GM18909 (cell line): ENCODE measurements at regions not wholly inside any gene's neighbourhood (a gene's known extent, or its start where the extent isn't known, plus 50 kb on each side); places are given as distances from the start of the nearest gene placed in this dataset.

ENCODE experiments used
- ATAC-seq: cut with Tn5 transposase; IDR thresholded peaks from one replicate; pipeline ENCODE4 v1.9.1; 2021; ENCODE audit warnings: mild to moderate bottlenecking; ENCODE audit not compliant: unreplicated experiment, poor library complexity

DNA sequence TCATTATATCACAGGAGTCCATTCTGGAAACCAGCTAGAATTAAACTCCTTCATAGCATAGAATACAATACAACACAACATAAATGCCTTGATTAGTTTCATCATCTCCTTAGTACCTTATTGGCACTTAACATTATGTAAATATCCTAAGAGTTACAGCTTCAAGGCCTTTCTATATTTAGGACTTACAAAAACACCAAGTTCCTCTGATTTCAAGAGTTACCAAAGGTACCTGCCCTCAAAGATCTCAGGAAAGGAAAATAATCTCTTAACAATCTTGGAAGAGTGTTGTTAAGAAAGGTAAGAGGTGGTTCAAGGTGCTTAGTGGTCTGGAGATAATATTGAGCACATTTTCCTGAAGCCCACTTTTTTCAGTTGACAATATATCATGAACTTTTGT is 477.7 kb downstream of the IGSF11 start:
- ATAC-seq = no peak

DNA sequence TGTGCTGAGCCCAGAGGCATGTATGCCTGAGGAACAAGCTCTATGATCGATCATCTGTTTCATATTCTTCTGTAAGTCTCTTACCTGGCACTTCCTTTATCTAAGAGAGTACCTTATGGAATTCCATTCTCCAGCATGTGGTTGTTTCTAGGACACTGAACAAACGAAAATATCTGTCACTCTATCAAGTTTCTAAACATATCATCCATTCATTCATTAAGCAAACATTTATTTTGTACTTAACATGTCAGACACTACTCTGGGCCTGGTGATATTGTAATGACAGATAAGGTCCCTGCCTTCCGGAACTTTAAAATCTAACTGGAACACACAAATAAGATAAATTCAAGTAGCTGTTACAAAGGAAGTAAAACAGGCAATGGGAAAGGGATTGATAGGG is 477.1 kb downstream of the IGSF11 start:
- ATAC-seq = no peak

DNA sequence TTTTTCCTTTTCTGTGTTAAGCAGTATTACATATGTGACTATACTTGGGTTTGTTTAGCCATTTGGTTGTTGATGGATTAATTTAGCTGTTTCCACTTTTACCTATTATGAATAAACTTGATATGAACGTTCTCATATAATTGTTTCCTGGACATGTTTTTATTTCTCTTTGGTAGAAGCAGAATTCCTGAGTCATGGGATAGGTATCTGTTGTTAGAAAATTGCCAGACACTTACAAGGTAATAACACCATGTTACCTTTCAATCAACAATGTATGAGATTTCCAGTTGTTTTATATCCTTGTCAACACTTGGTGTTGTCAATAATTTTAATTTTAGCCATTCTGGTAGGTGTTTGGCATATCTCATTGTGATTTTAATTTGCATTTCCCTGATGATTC is 475.4 kb downstream of the IGSF11 start:
- no peak for ATAC-seq

DNA sequence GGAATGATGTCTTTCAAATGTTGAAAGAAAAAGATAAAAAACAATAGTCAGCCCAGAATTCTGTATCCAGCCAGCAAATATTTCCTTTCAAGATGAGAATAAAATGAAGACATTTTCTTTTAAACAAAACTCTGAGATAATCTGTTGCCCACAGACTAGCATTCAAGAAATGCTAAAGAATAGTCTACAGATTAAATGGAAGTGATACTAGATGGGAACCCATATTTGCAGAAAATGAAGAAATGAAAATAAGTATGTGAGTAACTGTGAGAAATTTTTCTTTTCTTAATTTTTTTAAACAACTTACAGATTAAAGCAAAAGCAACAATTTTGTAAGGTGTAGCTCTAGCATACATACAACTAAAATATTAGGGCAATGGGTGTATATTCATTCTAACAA is 469.8 kb downstream of the IGSF11 start:
- ATAC-seq = no peak

DNA sequence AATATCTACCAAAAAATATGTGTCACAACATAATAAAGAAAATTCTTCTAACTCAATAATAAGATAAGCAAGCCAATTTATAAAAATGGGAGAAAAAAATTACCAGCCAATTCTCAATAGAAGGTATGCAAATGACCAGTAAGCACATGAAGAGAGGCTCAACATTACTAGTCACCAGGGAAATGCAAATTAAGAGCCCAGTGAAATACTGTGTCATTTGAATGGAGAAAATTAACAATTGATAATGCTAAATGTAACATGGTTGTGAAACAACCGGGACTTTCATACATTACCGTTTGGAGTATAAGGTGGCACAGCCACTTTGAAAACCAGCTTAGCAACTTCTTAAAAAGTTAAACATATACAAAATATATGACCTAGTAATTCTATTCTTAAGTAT is 460.7 kb downstream of the IGSF11 start:
- no peak for ATAC-seq

DNA sequence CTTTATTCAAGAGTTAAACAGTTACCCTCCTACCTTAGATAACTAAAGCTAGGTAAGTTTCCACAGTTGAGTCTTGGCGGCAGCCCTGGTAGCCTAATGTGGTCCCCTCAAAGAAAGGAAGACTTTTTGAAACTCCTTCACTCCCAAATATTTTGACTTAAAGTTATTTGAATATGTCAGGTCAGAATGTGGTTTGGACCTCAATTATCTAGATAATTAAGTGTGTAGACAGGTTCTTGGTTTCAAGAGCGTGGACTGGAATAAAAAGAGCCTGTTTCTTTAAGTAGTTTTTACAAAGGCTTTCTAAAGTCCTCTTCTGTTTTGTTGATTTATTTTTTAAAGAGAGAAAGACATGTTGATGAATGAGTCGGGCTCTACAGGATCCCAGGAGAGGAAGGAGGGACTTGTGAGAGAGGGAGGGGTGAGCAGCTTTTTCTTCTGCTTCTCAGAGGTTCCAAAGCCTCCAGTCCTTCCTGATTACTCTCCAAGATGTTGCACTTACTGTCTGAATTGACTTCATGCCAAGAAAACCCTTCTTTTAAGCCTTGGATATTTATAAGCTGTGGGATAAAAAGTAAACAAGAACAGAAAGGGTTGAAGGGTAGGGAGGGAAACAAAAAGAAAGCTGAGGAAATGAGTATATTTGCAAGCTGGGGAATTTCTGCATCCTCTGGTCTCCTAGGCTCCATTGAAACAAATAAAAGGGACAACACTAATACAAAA is 457.4 kb downstream of the IGSF11 start:
- no peak for ATAC-seq

DNA sequence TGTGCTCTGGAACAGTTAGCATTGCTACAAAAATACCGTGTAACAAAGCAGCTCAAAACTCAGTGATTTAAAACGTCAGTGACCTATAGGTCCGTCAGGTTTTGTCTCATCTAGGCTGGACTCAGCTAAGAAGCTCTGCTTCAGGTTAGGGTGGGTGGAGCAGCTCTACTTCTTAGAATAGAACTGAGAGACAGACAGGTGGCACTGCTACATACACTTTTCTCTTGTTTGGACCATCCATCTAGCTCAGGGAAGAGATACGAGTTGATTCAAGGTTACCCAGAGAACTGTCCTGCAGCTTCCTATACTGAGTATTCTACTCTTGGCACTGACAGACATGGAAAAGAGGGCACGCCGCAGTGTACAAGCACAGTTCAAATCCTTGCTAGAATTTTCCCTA is 456.1 kb downstream of the IGSF11 start:
- ATAC-seq = no peak

DNA sequence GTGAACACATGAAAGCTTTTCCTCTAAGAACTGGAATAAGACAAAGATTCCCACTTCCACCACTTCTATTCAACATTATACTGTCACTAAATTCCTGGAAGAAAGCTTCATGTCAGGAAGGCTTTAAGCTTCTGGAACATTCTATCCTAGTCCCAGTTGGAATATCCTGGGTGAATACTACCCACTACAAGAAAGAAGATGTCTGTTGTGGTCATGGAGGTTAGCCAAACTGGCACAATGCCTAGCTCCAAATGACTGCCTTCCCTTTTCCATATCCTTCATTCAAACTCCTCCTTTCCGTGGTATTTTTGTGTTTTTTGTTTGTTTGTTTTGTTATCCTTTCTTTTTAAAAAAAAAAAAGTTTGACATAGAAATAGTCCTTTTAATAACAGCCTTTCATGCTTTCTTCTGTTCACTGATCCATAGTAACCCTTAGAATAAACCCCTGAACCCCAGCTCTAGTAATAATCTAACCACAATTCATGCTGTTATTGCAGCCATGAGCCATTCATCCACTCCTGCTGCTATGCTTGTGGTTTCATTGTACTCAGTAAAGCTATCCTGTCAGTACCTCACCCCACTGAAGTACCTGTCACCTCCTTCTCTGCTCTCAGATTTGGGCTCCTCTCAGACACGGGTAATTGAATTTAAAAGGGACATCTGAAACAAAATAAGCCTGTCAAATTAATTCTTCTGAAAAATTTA is 447.5 kb downstream of the IGSF11 start:
- ATAC-seq = no peak

DNA sequence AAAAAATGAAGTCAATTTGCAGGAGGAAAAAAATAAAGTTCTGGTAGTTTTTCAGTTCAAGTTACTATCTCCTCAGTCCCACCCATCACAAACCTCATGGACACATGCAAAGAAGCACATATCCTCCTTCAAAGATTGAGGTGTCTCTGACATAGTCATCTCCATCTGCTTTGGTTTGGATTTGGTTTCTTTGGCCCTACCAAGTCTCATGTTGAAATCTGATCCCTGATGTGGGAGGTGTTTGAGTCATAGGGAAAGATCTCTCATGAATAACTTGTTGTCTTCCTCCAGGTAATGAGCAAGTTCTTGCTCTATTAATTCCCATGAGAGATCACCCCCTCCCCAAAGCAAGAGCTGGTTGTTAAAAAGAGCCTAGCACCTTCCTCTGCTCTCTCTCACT is 446.8 kb downstream of the IGSF11 start:
- no peak for ATAC-seq

DNA sequence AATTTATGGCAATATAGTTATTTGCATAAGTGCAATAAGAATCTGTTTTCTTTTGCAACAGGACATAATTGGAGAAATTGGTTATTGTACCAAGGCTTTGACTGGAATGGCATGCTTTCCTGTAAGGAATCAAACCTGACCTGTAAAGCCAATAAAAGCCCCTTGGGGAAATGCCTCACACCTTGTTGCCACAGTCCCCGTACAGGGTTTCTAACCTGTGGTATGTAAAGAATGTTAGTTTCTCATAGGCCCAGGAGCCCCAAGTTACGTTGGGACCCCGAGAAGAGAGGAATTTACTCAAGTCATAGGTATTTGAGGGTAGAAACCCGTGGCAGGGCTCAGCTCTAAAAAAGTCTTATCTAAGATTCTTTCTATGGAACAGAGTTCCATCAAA is 441.4 kb downstream of the IGSF11 start:
- ATAC-seq = no peak

DNA sequence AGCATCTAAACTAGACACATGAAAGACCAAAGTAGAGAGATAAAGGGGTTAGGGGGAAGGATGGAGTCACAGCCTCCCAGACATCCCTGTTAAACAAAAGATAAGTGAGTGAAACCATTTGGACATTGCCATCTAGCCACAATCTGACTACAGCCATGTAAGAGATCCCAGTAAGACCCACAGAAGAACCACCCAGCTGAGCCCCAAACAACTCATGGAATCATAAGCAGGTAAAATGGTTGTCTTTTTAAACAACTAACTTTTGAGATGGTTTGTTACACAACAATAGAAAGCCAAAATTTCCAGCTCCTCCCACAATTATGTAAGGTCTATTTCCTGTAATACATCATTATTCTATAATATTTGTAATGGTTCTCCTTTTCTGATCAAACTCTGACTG is 437.5 kb downstream of the IGSF11 start:
- no peak for ATAC-seq

DNA sequence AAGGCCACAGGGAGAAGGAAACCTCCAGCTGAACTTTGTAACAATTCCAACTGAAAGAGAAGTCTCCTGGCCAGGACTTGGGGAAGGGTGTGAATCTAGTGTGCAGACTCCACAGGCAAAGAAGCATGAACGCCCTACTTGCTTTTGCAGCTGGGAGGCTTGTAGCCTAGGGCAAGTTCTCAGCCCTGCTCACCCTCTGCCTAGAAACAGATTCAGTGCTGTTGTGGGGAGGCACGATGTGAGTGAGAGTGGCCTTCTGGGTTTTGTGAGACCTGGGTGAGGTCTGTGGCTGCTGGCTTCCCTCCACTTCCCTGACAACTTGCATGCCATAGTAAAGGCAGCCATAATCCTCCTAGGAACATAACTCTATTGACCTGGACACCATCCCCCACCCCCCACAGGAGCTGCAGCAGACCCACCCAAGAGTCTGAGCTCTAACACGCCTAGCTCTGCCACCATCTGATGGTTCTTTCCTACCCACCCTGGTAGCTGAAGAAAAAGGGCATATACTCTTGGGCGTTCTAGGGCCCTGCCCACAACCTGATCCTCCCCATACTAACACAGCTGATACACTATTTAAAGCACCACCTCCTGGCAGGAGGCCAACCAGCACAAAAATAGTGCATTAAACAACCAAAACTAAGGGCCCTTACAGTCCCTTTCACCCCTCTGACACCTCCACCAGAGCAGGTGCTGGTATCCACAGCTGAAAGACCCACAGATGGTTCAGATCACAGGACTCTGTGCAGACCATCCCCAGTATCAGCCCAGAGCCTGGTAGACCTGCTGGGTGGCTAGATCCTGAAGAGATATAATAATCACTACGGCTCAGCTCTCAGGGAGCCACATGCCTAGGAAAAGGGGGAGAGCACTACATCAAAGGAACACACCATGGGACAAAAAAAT is 426.5 kb downstream of the IGSF11 start:
- no peak for ATAC-seq

DNA sequence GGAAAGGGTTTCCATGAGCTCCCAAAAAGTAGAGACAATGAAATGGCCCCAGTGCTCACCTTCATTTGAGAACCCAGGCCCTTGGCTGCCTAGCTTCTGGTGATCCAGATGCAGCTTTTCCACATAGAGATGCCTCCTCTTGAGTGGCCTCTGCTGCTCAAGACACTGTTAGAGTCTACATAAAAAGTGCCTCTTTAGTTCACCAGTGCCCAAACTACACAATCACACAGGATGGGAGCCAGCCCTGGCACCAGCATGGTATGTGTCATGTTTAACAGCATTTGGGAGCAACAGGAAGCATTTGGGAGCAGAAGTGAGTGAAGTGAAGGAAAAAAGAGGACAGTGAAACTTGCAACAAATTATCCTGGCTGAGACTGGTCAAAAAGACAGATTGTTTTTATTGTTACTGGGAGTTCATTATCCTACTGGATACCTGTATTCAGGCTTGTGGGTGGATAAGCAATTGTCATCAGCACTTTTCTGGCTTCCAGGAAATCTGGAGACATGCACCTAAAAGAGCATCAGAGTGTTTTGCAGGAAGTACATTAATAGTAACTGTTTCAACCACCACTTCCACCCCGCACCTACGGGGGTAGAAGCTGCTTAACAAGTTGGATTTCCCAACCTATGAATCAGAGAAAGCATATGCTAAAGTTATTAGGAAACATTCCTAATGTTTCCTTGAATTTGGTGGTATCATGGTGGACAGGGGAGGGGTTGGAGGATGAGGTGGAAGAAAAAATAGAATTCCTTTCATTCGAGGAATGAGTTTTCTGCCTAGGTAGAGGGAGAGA is 416.2 kb downstream of the IGSF11 start:
- no peak for ATAC-seq

DNA sequence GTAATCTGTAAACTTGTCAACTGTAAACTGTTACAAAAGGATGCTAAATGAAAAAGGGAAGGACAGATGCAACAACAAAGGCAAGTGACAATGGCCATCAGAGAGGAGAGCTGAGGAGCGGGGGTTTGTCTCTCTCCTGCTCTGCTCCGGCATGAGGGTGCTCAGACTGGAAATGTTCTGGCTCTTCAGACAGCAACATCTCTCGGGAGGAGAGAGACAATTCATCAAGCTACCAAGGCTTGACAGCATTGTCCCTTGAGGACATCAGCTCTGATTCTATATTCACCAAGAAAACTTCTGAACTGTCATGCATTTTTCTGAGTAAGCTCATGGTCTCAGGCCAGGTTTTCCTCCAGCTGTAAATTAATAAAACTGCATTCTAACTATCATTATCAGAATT is 408.2 kb downstream of the IGSF11 start:
- ATAC-seq = no peak

DNA sequence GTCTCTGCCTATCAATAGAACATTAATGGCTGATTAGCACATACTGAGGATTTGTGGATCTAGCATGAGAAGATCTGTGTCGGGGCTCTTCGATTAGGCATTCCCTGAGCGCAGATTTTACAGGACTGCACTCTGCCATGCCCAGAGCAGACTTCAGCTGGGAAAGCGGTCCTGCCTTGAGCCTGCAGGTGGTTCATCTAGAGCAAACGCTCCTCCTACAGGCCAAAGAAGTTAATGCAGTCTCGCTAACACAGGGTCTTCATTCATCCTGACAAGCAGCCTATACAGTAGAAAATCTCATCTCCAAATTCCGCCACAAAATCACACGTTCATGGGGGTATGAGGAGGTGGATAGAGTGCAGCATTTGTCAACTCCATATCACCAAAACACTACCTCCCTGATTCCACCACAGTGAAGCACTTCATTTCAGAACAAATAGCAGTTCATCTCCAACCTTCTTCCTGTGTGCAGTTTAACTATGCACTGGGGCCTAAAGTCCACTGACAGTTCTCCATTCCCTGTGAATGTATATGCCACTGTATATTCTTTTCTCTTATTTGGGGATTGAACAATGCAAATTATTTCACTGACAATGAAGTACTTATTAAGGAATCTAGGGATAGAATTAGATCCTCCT is 405.8 kb downstream of the IGSF11 start:
- peak; percentile 98 for ATAC-seq

DNA sequence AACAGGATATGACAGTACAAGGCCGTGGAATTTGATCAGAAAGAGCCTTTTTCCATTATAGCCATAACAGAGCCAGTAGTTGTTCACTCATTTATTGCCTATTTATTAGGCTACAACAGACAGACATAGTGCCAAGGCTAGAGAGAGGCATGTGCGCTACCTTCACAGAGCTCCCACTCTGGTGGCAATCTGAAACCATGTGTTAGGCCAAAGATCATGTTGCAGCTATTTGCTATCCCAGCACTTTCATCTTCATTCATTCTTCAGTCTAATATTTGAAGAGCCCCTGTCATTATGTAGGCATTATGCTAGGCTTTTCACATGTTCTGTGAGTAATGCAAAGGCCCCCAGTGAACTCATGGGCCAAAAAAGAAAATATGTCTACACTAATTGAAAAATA is 404.8 kb downstream of the IGSF11 start:
- no peak for ATAC-seq

DNA sequence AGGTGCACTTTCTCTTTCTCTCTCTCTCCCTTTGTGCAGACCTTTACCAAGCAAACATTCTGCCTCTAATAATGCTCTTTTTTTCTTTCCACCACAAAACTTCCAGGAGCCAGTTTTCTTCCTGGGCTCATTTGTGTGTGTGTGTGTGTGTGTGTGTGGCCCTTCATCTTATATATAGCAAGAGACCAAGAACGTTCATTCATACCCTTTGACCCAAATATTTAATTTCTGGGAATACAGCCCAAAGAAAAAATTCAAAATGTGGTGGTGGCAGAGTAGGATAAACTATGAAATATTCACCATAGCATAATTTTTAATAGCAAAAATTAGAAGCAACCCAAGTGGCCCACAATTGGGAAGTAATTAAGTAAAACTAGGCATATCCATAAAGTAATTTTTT is 398.9 kb downstream of the IGSF11 start:
- no peak for ATAC-seq

DNA sequence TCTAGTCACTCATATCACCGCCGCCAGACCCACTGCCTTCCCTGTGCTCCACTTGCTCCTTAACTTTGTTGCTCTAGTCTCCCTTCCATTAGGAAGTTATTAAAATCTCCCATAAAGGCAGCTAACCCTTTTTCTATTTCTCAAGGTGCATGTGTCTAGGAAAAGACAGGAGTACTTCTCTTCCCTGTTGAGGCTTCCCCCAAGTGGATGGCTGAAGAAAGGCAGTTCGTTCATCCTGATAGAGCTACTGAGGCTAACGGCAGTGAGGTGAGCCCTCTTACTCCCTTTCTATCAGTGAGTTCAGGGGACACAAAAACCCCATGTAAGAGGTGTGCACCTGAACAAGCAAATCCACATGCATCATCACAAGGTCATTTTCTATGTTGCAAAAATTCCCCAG is 397.8 kb downstream of the IGSF11 start:
- ATAC-seq = no peak

DNA sequence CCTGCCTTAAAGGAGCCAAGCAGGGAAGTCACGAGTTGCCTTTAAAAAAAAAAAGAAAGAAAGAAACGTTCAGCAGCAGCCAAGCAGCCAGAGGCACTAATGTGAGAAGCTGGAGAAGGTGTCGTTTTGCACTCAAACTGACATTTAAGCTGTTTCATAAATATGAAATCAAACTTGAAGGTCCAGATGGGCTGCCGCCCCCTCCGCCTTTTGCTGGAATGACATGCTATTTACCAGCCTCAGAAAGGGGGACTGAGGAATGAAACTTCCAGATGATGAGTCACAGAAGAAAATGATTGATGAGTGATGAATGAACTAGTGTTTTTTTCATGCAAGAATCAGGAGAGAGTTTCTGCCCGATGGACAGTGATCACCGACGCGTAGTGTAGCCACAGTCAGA is 396.8 kb downstream of the IGSF11 start:
- no peak for ATAC-seq

DNA sequence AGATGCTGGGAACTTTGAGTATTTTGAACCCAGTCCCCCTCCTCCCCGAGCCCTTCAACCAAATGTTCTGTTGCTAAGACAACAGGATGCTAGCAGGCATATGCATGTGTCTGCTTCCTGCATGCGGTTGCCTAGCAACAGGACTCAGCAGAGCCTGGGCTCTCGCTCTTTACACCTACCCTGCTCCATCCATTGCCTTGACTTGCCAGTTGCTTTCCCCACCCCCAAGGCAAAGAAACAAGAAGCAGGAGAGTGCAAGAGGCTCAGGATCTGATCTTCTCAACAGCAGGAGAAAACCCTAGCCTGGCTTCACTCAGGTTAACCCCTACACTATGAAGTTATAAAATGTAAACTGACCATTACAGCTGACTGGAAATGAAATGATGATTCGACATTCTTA is 393.0 kb downstream of the IGSF11 start:
- ATAC-seq = peak; percentile 71
